ENCODE measurements at regions not wholly inside any gene's neighbourhood (a gene's known extent, or its start where the extent isn't known, plus 50 kb on each side); places are given as distances from the start of the nearest gene placed in this dataset.

DNA sequence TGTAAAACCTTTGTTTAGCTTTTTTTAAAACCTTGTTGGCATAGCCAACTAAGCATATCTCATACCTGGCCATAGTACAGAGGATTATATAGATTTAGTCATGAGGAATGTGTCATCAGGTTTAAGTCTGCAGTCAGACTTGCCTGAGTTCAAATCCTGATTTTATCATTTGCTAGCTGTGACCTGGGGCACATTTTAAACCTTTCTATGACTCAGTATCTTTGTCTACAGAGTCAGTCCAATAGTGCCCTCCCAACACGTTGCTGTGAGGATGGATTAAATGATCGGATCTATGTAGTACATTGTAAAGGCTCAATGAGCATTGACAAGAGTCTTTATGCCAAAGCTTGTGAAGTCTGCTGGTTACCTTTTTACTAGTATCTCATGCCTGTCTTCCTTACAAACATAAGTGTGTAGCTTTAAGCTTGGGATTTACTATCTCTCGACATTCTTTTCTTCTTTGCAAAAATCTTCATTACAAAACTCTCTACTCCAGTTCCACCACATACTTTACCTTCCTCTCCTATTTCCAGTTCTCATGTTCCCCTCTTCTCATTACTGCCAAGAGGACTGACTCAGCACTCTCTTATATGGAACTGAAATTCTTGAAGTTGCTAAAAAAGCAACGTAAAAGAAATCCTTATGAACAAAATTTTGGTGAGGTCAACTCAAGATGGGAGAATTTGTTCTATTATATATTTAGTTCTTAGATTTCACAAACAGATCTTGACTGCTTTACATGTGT, 68.1 kb upstream of the RBMS1 start:
- peaks cover 2% of the 10 kb centered on the region for H3K36me3 Mint-ChIP-seq (ENCODE audit: low read depth)
- no peak overlapping the region for H3K4me3 Mint-ChIP-seq (ENCODE audit: unreplicated experiment)
- no peaks in the 10 kb centered on the region for H3K27me3 Mint-ChIP-seq (ENCODE audit: low read depth)
- H3K9me3 Mint-ChIP-seq (ENCODE audit: low read depth) = peaks cover 8% of the 10 kb centered on the region
- peaks cover 33% of the 10 kb centered on the region for H3K4me1 Mint-ChIP-seq (ENCODE audit: low read depth)
- peak overlapping the region; percentile 78 for H3K27ac Mint-ChIP-seq (ENCODE audit: unreplicated experiment)
- TF ChIP-seq CTCF (IDR thresholded peaks at IDR 0.05) = no peak
- DNase-seq (ENCODE audit: low spot score) = no peak

- no peak for TF ChIP-seq CTCF (IDR thresholded peaks at IDR 0.05)
- Mint-ChIP-seq H3K27me3 (ENCODE audit: low read depth) (no peaks in the 10 kb centered on the region), H3K4me1 (ENCODE audit: low read depth) (peaks cover 33% of the 10 kb centered on the region), H3K4me3 (ENCODE audit: unreplicated experiment) (no peak overlapping the region), H3K27ac (ENCODE audit: unreplicated experiment) (no peak overlapping the region), H3K9me3 (ENCODE audit: low read depth) (peaks cover under 1% of the 10 kb centered on the region), H3K36me3 (ENCODE audit: low read depth) (no peaks in the 10 kb centered on the region)
- no peak for DNase-seq (ENCODE audit: low spot score)
Observed at GRCh38 chr2:160562730-160563129, 69.1 kb upstream of the RBMS1 start.

DNA sequence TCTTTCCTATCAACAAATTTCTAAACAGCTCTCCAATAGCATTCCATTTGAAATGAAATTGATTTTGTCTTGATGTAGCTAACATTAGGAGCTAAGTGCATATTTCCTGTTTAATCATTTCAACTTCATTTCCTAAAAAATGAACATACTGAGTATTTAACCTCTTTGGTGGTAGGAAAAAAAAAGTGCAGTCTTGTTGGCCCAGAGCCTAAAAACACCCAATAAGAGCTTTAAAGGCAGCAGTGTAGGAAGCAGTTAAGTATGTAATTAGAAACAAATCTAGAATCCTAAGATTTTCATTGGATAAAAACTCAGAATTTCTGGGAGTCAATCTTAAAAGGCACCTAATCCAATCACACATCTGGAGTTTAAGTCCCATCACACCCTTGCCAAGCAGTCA, 71.0 kb upstream of the RBMS1 start:
- DNase-seq (ENCODE audit: low spot score) = no peak
- Mint-ChIP-seq H3K36me3 (ENCODE audit: low read depth) (no peaks in the 10 kb centered on the region), H3K9me3 (ENCODE audit: low read depth) (no peaks in the 10 kb centered on the region), H3K27me3 (ENCODE audit: low read depth) (no peaks in the 10 kb centered on the region), H3K4me3 (ENCODE audit: unreplicated experiment) (no peak overlapping the region), H3K27ac (ENCODE audit: unreplicated experiment) (no peak overlapping the region), H3K4me1 (ENCODE audit: low read depth) (peaks cover 33% of the 10 kb centered on the region)
- no peak for TF ChIP-seq CTCF (IDR thresholded peaks at IDR 0.05)

- H3K27me3 Mint-ChIP-seq (ENCODE audit: low read depth) = no peaks in the 10 kb centered on the region
- peaks cover 33% of the 10 kb centered on the region for H3K4me1 Mint-ChIP-seq (ENCODE audit: low read depth)
- H3K4me3 Mint-ChIP-seq (ENCODE audit: unreplicated experiment) = no peak overlapping the region
- no peaks in the 10 kb centered on the region for H3K36me3 Mint-ChIP-seq (ENCODE audit: low read depth)
- no peaks in the 10 kb centered on the region for H3K9me3 Mint-ChIP-seq (ENCODE audit: low read depth)
- no peak for DNase-seq (ENCODE audit: low spot score)
- no peak for TF ChIP-seq CTCF (IDR thresholded peaks at IDR 0.05)
- H3K27ac Mint-ChIP-seq (ENCODE audit: unreplicated experiment) = no peak overlapping the region
Observed at GRCh38 chr2:160565099-160565845, 71.7 kb upstream of the RBMS1 start.

- Mint-ChIP-seq H3K27ac (ENCODE audit: unreplicated experiment) (no peak overlapping the region), H3K27me3 (ENCODE audit: low read depth) (no peaks in the 10 kb centered on the region), H3K4me3 (ENCODE audit: unreplicated experiment) (no peak overlapping the region), H3K36me3 (ENCODE audit: low read depth) (no peaks in the 10 kb centered on the region), H3K9me3 (ENCODE audit: low read depth) (peaks cover 4% of the 10 kb centered on the region), H3K4me1 (ENCODE audit: low read depth) (peaks cover 27% of the 10 kb centered on the region)
- no peak for DNase-seq (ENCODE audit: low spot score)
- TF ChIP-seq CTCF (IDR thresholded peaks at IDR 0.05) = no peak
Observed at GRCh38 chr2:160566717-160567116, 73.1 kb upstream of the RBMS1 start.
